GM20000 (cell line): ENCODE measurements at regions not wholly inside any gene's neighbourhood (a gene's known extent, or its start where the extent isn't known, plus 50 kb on each side); places are given as distances from the start of the nearest gene placed in this dataset.

Source experiments
- DNase-seq: peaks from one replicate; pipeline ENCODE4 v3.0.0; 2012; ENCODE audit warnings: low spot score
- CTCF ChIP-seq: IDR thresholded peaks from 2 replicates; pipeline ENCODE4 v1.5.1; 2012; ENCODE audit warnings: mild to moderate bottlenecking, control low read depth; ENCODE audit errors: extremely low read depth, missing control alignments

DNA sequence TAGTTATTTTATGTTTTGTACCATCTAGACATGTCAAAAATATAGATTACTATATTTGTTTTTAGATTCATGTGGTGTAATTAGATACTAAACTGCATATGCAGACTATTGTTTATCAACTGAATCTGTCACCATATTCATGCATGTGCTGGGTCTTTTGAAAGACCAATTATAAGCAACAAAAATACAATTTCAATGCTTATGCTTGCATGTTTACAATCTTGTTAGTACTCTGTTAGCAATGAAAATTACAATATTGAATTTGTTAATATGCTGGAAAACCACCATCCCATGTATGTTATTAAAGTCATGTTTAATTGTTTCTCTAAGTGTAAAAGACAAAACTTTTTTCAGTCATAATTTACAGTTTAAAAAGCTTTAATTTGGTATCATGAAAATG, 140.9 kb downstream of the HGF start:
- no peak for TF ChIP-seq CTCF
- DNase-seq: no peak

DNA sequence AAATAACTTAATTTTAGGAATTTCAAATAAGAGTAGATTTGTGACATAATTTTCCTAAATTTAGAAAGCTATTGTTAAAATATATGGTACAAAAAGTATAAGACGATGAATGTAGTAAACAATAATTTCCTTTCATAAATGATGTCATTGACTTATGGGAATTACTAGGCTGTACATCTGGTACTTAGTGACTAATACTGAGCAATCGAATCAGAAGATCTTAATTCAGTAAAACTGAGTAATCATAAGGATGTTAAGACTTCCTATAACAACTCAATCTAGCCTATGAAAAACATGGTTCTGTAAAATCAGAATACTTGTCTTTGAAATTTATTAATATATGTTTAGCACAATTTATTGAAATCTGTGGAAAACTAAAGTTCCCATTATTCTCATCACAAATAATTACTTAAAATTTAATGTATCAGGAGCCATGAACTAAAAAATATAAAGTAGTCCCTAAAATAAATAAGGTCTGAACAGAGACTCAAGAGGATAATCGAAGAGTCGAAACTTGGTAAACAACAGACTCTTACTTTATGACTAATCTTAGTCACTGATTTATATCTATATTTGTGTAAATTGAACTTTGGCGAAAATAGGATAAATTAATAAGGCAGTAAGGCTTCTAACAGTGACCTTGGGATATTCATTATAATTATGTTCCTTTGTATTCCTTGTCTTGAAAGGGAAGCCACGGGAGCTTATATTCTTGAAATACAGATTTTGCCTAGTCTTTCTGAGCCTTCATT, 142.1 kb downstream of the HGF start:
- DNase-seq: no peak
- TF ChIP-seq CTCF: no peak

DNA sequence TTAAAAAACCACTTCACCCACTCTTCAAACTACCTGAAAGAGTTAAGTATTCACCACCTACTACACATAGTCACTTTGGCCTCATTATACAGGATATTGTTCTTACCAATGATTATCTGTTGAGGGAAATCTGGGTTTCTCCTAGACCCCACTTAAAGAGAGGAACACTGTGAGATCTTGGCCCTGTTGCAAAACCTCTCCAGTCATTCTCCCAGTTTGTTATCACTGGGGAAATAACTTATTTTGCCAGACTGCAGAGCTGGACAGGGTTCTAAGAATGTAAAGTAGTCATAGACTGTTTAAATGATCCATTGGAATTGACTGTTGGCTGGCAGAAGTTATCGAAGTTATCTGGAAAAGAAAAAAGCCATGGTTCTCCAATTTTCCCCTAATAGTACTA, 143.8 kb downstream of the HGF start:
- no peak for TF ChIP-seq CTCF
- no peak for DNase-seq

- no peak for DNase-seq
- no peak for TF ChIP-seq CTCF
These were observed 144.9 kb downstream of the HGF start for GRCh38 chr7:81624650-81625631.

GRCh38 chr7:81624021-81624592, 145.7 kb downstream of the HGF start:
- TF ChIP-seq CTCF: no peak
- DNase-seq: no peak

GRCh38 chr7:81623251-81623855, 146.5 kb downstream of the HGF start:
- no peak for TF ChIP-seq CTCF
- DNase-seq: no peak
